ENCODE measurements at regions not wholly inside any gene's neighbourhood (a gene's known extent, or its start where the extent isn't known, plus 50 kb on each side); places are given as distances from the start of the nearest gene placed in this dataset.

DNA sequence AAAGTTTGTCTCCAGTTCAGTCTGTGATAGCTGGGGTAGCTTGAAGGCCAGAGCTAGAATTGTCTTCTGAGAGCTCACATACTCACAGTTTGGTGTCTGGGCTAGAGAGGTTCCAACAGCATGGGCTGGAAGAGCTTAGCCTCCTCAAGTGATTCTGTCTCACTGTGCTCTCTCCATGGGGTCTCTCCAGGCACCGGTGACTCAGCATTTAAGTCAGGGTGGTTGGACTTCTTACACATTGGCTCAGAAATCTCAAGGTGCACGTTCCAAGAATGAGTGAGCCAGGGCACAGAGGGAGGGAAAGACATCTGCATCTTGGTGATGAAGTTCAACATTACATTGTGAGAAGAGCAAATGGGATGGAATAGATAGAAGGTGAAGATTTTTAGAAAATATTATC, 207.3 kb upstream of the DDX18 start:
- H3K4me1 ChIP-seq (ENCODE audit: insufficient read depth): no peaks in the 10 kb centered on the region
- WGBS, 2 experiments (ENCODE audit: low coverage in 1 of 2, low lambda C conversion rate in 2 of 2, missing lambda C conversion rate in 2 of 2): 0% methylated on average over 2 of the region's 2 CpGs
- H3K27ac ChIP-seq: no peak overlapping the region
- H3K4me3 ChIP-seq: no peak overlapping the region
- no peaks in the 10 kb centered on the region for H4K20me1 ChIP-seq (ENCODE audit: insufficient read depth)
- no peak overlapping the region for H2AFZ ChIP-seq
- H3K9me3 ChIP-seq (ENCODE audit: low read depth): no peaks in the 10 kb centered on the region
- DNase-seq: no peak
- no peaks in the 10 kb centered on the region for H3K79me2 ChIP-seq (ENCODE audit: insufficient read depth)
- TF ChIP-seq EZH2phosphoT487 (IDR thresholded peaks at IDR 0.05; ENCODE audit: insufficient read depth, low read depth) (no peak), EZH2 (IDR thresholded peaks at IDR 0.05; ENCODE audit: insufficient read depth, poor library complexity, severe bottlenecking) (no peak)
- no peaks in the 10 kb centered on the region for H3K9me2 ChIP-seq (ENCODE audit: insufficient read depth)
- H3K9ac ChIP-seq: no peak overlapping the region
- no peaks in the 10 kb centered on the region for H3F3A ChIP-seq (ENCODE audit: insufficient read depth)
- H3K36me3 ChIP-seq (ENCODE audit: low read depth): no peaks in the 10 kb centered on the region
- no peak overlapping the region for H3K4me2 ChIP-seq (ENCODE audit: unreplicated experiment)
- no peaks in the 10 kb centered on the region for H3K27me3 ChIP-seq (replicated peaks; ENCODE audit: insufficient read depth)
- in situ Hi-C loops (cut with MboI): no loop called here

DNA sequence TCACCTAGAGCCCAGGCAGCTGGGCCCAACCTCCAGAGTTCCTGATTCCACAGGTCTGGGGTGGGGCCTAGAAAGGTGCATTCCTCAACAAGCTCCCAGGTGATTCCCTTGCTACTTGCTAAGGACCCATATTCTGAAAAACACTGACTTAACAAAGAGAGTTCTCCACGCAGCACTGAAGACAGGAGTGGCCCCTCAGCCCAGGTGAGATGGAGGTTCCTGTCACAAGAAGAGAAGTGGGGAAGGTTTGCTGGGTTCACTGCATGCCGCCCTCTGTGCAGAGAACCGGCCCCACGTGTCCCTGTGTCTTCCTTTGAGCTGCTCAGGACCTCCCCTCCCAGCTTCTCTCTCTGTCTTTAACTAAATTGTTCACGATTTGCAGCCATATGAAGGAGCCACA, 201.4 kb upstream of the DDX18 start:
- Histone ChIP-seq H3K4me3 (no peak overlapping the region), H4K20me1 (ENCODE audit: insufficient read depth) (no peaks in the 10 kb centered on the region), H3K36me3 (ENCODE audit: low read depth) (no peaks in the 10 kb centered on the region), H3K4me1 (ENCODE audit: insufficient read depth) (no peaks in the 10 kb centered on the region), H3K9me2 (ENCODE audit: insufficient read depth) (no peaks in the 10 kb centered on the region), H3K27me3 (replicated peaks; ENCODE audit: insufficient read depth) (no peaks in the 10 kb centered on the region), H3K9ac (no peak overlapping the region), H3F3A (ENCODE audit: insufficient read depth) (no peaks in the 10 kb centered on the region), H3K4me2 (ENCODE audit: unreplicated experiment) (no peak overlapping the region), H3K27ac (no peak overlapping the region), H3K9me3 (ENCODE audit: low read depth) (no peaks in the 10 kb centered on the region), H3K79me2 (ENCODE audit: insufficient read depth) (no peaks in the 10 kb centered on the region), H2AFZ (no peak overlapping the region)
- TF ChIP-seq EZH2phosphoT487 (IDR thresholded peaks at IDR 0.05; ENCODE audit: insufficient read depth, low read depth) (no peak), EZH2 (IDR thresholded peaks at IDR 0.05; ENCODE audit: insufficient read depth, poor library complexity, severe bottlenecking) (no peak)
- WGBS, 2 experiments (ENCODE audit: low coverage in 1 of 2, low lambda C conversion rate in 2 of 2, missing lambda C conversion rate in 2 of 2): 10 to 11% methylated on average over 5 of the region's 5 CpGs
- in situ Hi-C loops (cut with MboI): no loop called here
- no peak for DNase-seq

DNA sequence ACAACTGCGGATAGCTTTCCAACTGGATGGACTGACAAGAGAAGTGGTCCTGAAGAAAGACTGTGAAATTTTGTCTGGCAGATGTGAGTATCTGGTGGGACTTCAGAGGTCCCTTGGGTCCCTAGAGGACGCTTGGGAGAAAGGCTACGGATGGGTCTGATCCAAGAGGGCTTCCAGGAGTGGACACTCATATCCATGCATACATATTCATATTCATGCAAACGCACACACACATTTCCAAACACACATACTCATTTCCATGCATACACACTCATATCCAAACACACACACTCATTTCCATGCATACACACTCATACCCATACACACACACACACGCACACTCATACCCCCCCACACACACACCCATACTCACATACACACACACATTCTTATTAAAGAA, 200.2 kb upstream of the DDX18 start:
- no peaks in the 10 kb centered on the region for H3K4me1 ChIP-seq (ENCODE audit: insufficient read depth)
- no peak overlapping the region for H3K9ac ChIP-seq
- 33 to 38% methylated on average over 5 of the region's 5 CpGs for WGBS, 2 experiments (ENCODE audit: low coverage in 1 of 2, low lambda C conversion rate in 2 of 2, missing lambda C conversion rate in 2 of 2)
- no peaks in the 10 kb centered on the region for H3K9me2 ChIP-seq (ENCODE audit: insufficient read depth)
- DNase-seq: no peak
- no peak for TF ChIP-seq EZH2phosphoT487 (IDR thresholded peaks at IDR 0.05; ENCODE audit: insufficient read depth, low read depth)
- TF ChIP-seq EZH2 (IDR thresholded peaks at IDR 0.05; ENCODE audit: insufficient read depth, poor library complexity, severe bottlenecking): no peak
- no peaks in the 10 kb centered on the region for H3K79me2 ChIP-seq (ENCODE audit: insufficient read depth)
- H4K20me1 ChIP-seq (ENCODE audit: insufficient read depth): no peaks in the 10 kb centered on the region
- H3K36me3 ChIP-seq (ENCODE audit: low read depth): no peaks in the 10 kb centered on the region
- in situ Hi-C loops (cut with MboI): no loop called here
- H3K4me3 ChIP-seq: no peak overlapping the region
- H3K27ac ChIP-seq: no peak overlapping the region
- no peaks in the 10 kb centered on the region for H3F3A ChIP-seq (ENCODE audit: insufficient read depth)
- no peak overlapping the region for H2AFZ ChIP-seq
- H3K27me3 ChIP-seq (replicated peaks; ENCODE audit: insufficient read depth): no peaks in the 10 kb centered on the region
- no peak overlapping the region for H3K4me2 ChIP-seq (ENCODE audit: unreplicated experiment)
- H3K9me3 ChIP-seq (ENCODE audit: low read depth): no peaks in the 10 kb centered on the region

DNA sequence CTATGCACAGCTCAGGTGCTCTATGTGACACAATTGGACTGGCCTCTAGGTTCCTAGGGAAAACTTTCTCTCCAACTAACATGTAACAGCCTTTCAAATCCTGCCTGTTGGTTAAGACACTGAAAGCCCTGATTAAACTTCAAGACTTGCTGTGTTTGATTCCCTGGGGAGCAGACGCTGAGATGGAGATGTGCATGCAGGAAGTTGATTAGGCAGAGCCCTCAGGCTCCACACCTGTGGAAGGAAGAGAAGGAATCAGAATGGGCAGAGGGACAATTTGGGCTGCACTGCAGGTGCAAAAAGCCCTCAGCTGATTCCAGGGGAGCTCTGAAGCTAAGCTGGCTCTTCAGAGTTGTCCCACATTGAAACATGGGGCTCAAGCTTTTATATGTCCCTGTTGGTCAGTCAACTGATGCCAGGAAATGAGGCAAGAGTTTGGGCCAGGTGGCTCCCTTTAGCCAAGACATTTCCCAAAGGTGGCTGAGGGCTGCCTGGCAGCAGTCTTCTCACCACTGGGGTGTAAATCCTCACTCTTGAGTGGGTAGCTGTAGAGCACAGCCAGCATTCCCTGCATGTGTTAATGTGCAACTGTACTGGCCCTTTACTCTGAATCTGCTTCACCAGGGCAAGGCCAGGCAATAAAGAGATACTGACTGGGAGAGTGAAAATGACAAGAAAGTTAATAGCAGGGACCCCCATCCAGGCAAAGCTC, 199.5 kb upstream of the DDX18 start:
- Histone ChIP-seq H3K27me3 (replicated peaks; ENCODE audit: insufficient read depth) (no peaks in the 10 kb centered on the region), H3K27ac (no peak overlapping the region), H3K4me1 (ENCODE audit: insufficient read depth) (no peaks in the 10 kb centered on the region), H3K4me2 (ENCODE audit: unreplicated experiment) (no peak overlapping the region), H3K9ac (no peak overlapping the region), H3F3A (ENCODE audit: insufficient read depth) (no peaks in the 10 kb centered on the region), H3K79me2 (ENCODE audit: insufficient read depth) (no peaks in the 10 kb centered on the region), H3K9me2 (ENCODE audit: insufficient read depth) (no peaks in the 10 kb centered on the region), H3K36me3 (ENCODE audit: low read depth) (no peaks in the 10 kb centered on the region), H4K20me1 (ENCODE audit: insufficient read depth) (no peaks in the 10 kb centered on the region), H3K4me3 (no peak overlapping the region), H3K9me3 (ENCODE audit: low read depth) (no peaks in the 10 kb centered on the region), H2AFZ (no peak overlapping the region)
- WGBS, 2 experiments (ENCODE audit: low coverage in 1 of 2, low lambda C conversion rate in 2 of 2, missing lambda C conversion rate in 2 of 2): 0% methylated on average over 1 of the region's 1 CpG
- DNase-seq: no peak
- TF ChIP-seq EZH2phosphoT487 (IDR thresholded peaks at IDR 0.05; ENCODE audit: insufficient read depth, low read depth) (no peak), EZH2 (IDR thresholded peaks at IDR 0.05; ENCODE audit: insufficient read depth, poor library complexity, severe bottlenecking) (no peak)
- in situ Hi-C loops (cut with MboI): no loop called here

DNA sequence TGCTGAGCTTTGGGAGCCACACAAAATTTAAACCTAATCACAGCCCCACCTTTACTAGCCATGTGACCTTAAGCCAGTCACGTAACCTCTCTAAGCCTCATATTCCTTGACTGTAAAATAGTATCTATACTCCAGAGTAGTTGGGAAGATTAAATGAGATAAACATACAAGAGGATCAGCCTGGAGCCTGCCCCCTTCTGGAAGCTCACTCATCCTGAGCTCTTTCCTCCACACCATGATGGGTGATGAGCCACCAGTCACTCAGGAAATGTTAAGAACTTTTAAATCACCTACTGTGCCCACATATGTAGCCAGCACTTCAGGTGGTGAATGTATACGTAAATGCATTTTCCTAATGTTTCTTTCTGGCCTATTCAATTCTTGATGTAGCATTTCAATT, 195.9 kb upstream of the DDX18 start:
- H3K4me3 ChIP-seq: no peak overlapping the region
- no peak overlapping the region for H3K4me2 ChIP-seq (ENCODE audit: unreplicated experiment)
- H2AFZ ChIP-seq: no peak overlapping the region
- no peaks in the 10 kb centered on the region for H3F3A ChIP-seq (ENCODE audit: insufficient read depth)
- 20 to 24% methylated on average over 2 of the region's 2 CpGs for WGBS, 2 experiments (ENCODE audit: low coverage in 1 of 2, low lambda C conversion rate in 2 of 2, missing lambda C conversion rate in 2 of 2)
- no peaks in the 10 kb centered on the region for H3K27me3 ChIP-seq (replicated peaks; ENCODE audit: insufficient read depth)
- TF ChIP-seq EZH2phosphoT487 (IDR thresholded peaks at IDR 0.05; ENCODE audit: insufficient read depth, low read depth) (no peak), EZH2 (IDR thresholded peaks at IDR 0.05; ENCODE audit: insufficient read depth, poor library complexity, severe bottlenecking) (no peak)
- H3K79me2 ChIP-seq (ENCODE audit: insufficient read depth): no peaks in the 10 kb centered on the region
- no peak for DNase-seq
- no peaks in the 10 kb centered on the region for H3K9me2 ChIP-seq (ENCODE audit: insufficient read depth)
- H3K36me3 ChIP-seq (ENCODE audit: low read depth): no peaks in the 10 kb centered on the region
- no peak overlapping the region for H3K9ac ChIP-seq
- H3K4me1 ChIP-seq (ENCODE audit: insufficient read depth): no peaks in the 10 kb centered on the region
- no peaks in the 10 kb centered on the region for H4K20me1 ChIP-seq (ENCODE audit: insufficient read depth)
- no peaks in the 10 kb centered on the region for H3K9me3 ChIP-seq (ENCODE audit: low read depth)
- H3K27ac ChIP-seq: no peak overlapping the region
- in situ Hi-C loops (cut with MboI): no loop called here
